ENCODE measurements at regions not wholly inside any gene's neighbourhood (a gene's known extent, or its start where the extent isn't known, plus 50 kb on each side); places are given as distances from the start of the nearest gene placed in this dataset.

DNA sequence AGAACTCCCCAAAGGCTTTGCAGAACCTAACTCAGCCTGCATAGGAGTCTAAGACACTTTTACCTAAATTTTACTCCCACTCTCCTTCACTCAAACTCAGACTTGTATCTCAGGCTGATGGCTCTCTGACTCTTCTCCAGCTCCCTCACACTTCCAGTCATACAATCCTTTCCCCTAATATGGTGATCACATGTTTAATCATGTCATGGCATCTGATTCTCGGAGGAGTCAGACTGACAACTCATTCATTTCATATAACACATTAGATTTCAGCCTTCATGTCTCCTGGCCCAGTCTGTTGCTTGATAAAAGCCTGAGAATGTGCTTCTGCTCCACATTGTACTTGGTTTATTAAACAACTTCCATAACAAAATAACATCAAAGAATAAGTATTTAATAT lies 1503.9 kb upstream of the TENM4 start:
- intact Hi-C loops (cut with micrococcal nuclease; ENCODE audit: unreplicated experiment): no loop called here
- no peaks in the 10 kb centered on the region for H3K79me2 ChIP-seq (ENCODE audit: control insufficient read depth, insufficient read depth, low read length)
- H2AFZ ChIP-seq (ENCODE audit: control insufficient read depth, low read depth, low read length): no peak overlapping the region
- DNase-seq (ENCODE audit: low read depth, low spot score) (no peak), ATAC-seq (no peak), FAIRE-seq (no peak)
- no peaks in the 10 kb centered on the region for H4K20me1 ChIP-seq (ENCODE audit: control insufficient read depth, insufficient read depth)
- no peaks in the 10 kb centered on the region for H3K36me3 ChIP-seq (ENCODE audit: control insufficient read depth in 2 of 2, insufficient read depth in 2 of 2, low read length in 1 of 2)
- WGBS (ENCODE audit: insufficient coverage, insufficient replicate concordance, low lambda C conversion rate, missing lambda C conversion rate): 0% methylated on average over 1 of the region's 1 CpG
- H3K4me1 ChIP-seq (ENCODE audit: control insufficient read depth, insufficient read depth, low read length): no peaks in the 10 kb centered on the region
- no peak overlapping the region for H3K9ac ChIP-seq (ENCODE audit: control insufficient read depth, insufficient read depth, low read length)
- ChIA-PET CTCF (no interaction called here), POLR2A (no interaction called here), SMC1A (ENCODE audit: uncharacterized antibody, unreplicated experiment) (no interaction called here), RAD21 (ENCODE audit: unreplicated experiment) (no interaction called here)
- no peak overlapping the region for H3K4me3 ChIP-seq
- no TSS peak for BruUV-seq (replicated peaks)
- no peak overlapping the region for H3K27ac ChIP-seq (ENCODE audit: control insufficient read depth, insufficient read depth)
- H3K27me3 ChIP-seq (replicated peaks in 1 of 2; ENCODE audit: control insufficient read depth in 2 of 2, insufficient read depth in 2 of 2, low read length in 1 of 2): no peaks in the 10 kb centered on the region
- H3K9me3 ChIP-seq (replicated peaks; ENCODE audit: control insufficient read depth, insufficient read depth, low read length): no peaks in the 10 kb centered on the region
- in situ Hi-C loops (cut with MboI): no loop called here
- H3K4me2 ChIP-seq (ENCODE audit: control insufficient read depth, insufficient read depth): no peak overlapping the region
- no peak for TF ChIP-seq CBX3 (IDR thresholded peaks at IDR 0.05; ENCODE audit: borderline replicate concordance, low read depth)
- no peak for TF ChIP-seq FOXK2 (IDR thresholded peaks at IDR 0.05)
- TF ChIP-seq, protein P1, sequence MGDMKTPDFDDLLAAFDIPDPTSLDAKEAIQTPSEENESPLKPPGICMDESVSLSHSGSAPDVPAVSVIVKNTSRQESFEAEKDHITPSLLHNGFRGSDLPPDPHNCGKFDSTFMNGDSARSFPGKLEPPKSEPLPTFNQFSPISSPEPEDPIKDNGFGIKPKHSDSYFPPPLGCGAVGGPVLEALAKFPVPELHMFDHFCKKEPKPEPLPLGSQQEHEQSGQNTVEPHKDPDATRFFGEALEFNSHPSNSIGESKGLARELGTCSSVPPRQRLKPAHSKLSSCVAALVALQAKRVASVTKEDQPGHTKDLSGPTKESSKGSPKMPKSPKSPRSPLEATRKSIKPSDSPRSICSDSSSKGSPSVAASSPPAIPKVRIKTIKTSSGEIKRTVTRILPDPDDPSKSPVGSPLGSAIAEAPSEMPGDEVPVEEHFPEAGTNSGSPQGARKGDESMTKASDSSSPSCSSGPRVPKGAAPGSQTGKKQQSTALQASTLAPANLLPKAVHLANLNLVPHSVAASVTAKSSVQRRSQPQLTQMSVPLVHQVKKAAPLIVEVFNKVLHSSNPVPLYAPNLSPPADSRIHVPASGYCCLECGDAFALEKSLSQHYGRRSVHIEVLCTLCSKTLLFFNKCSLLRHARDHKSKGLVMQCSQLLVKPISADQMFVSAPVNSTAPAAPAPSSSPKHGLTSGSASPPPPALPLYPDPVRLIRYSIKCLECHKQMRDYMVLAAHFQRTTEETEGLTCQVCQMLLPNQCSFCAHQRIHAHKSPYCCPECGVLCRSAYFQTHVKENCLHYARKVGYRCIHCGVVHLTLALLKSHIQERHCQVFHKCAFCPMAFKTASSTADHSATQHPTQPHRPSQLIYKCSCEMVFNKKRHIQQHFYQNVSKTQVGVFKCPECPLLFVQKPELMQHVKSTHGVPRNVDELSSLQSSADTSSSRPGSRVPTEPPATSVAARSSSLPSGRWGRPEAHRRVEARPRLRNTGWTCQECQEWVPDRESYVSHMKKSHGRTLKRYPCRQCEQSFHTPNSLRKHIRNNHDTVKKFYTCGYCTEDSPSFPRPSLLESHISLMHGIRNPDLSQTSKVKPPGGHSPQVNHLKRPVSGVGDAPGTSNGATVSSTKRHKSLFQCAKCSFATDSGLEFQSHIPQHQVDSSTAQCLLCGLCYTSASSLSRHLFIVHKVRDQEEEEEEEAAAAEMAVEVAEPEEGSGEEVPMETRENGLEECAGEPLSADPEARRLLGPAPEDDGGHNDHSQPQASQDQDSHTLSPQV (IDR thresholded peaks at IDR 0.05): no peak
- no peak for TF ChIP-seq BHLHE40 (IDR thresholded peaks at IDR 0.05; ENCODE audit: borderline replicate concordance in 1 of 2, low read depth in 2 of 2, low read length in 1 of 2)
- TF ChIP-seq IKZF1 (conservative IDR thresholded peaks at IDR 0.05): no peak
- no peak for TF ChIP-seq IRF4 (IDR thresholded peaks at IDR 0.05; ENCODE audit: low read depth, low read length)
- no peak for TF ChIP-seq TCF3 (IDR thresholded peaks at IDR 0.05; ENCODE audit: borderline replicate concordance, insufficient read depth, low read depth, low read length)
- TF ChIP-seq, protein P2, sequence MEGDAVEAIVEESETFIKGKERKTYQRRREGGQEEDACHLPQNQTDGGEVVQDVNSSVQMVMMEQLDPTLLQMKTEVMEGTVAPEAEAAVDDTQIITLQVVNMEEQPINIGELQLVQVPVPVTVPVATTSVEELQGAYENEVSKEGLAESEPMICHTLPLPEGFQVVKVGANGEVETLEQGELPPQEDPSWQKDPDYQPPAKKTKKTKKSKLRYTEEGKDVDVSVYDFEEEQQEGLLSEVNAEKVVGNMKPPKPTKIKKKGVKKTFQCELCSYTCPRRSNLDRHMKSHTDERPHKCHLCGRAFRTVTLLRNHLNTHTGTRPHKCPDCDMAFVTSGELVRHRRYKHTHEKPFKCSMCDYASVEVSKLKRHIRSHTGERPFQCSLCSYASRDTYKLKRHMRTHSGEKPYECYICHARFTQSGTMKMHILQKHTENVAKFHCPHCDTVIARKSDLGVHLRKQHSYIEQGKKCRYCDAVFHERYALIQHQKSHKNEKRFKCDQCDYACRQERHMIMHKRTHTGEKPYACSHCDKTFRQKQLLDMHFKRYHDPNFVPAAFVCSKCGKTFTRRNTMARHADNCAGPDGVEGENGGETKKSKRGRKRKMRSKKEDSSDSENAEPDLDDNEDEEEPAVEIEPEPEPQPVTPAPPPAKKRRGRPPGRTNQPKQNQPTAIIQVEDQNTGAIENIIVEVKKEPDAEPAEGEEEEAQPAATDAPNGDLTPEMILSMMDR (IDR thresholded peaks at IDR 0.05 in 2 of 3, conservative IDR thresholded peaks at IDR 0.05 in 1 of 3; ENCODE audit: control insufficient read depth in 2 of 3, extremely low read depth in 1 of 3, insufficient read depth in 1 of 3, low read depth in 3 of 3, low read length in 3 of 3): no peak
- TF ChIP-seq, protein P3, sequence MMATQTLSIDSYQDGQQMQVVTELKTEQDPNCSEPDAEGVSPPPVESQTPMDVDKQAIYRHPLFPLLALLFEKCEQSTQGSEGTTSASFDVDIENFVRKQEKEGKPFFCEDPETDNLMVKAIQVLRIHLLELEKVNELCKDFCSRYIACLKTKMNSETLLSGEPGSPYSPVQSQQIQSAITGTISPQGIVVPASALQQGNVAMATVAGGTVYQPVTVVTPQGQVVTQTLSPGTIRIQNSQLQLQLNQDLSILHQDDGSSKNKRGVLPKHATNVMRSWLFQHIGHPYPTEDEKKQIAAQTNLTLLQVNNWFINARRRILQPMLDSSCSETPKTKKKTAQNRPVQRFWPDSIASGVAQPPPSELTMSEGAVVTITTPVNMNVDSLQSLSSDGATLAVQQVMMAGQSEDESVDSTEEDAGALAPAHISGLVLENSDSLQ (IDR thresholded peaks at IDR 0.05): no peak
- TF ChIP-seq POU2F2 (IDR thresholded peaks at IDR 0.05; ENCODE audit: borderline replicate concordance, low read depth, low read length): no peak
- TF ChIP-seq, protein P4, sequence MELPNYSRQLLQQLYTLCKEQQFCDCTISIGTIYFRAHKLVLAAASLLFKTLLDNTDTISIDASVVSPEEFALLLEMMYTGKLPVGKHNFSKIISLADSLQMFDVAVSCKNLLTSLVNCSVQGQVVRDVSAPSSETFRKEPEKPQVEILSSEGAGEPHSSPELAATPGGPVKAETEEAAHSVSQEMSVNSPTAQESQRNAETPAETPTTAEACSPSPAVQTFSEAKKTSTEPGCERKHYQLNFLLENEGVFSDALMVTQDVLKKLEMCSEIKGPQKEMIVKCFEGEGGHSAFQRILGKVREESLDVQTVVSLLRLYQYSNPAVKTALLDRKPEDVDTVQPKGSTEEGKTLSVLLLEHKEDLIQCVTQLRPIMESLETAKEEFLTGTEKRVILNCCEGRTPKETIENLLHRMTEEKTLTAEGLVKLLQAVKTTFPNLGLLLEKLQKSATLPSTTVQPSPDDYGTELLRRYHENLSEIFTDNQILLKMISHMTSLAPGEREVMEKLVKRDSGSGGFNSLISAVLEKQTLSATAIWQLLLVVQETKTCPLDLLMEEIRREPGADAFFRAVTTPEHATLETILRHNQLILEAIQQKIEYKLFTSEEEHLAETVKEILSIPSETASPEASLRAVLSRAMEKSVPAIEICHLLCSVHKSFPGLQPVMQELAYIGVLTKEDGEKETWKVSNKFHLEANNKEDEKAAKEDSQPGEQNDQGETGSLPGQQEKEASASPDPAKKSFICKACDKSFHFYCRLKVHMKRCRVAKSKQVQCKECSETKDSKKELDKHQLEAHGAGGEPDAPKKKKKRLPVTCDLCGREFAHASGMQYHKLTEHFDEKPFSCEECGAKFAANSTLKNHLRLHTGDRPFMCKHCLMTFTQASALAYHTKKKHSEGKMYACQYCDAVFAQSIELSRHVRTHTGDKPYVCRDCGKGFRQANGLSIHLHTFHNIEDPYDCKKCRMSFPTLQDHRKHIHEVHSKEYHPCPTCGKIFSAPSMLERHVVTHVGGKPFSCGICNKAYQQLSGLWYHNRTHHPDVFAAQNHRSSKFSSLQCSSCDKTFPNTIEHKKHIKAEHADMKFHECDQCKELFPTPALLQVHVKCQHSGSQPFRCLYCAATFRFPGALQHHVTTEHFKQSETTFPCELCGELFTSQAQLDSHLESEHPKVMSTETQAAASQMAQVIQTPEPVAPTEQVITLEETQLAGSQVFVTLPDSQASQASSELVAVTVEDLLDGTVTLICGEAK (IDR thresholded peaks at IDR 0.05; ENCODE audit: borderline replicate concordance): no peak
- no peak for TF ChIP-seq TCF12 (IDR thresholded peaks at IDR 0.05; ENCODE audit: low read depth, low read length)
- no peak for TF ChIP-seq CEBPB (IDR thresholded peaks at IDR 0.05; ENCODE audit: borderline replicate concordance in 1 of 2, low read depth in 2 of 2, low read length in 2 of 2)
- TF ChIP-seq CBFB (IDR thresholded peaks at IDR 0.05; ENCODE audit: low read depth): no peak
